ENCODE measurements at regions not wholly inside any gene's neighbourhood (a gene's known extent, or its start where the extent isn't known, plus 50 kb on each side); places are given as distances from the start of the nearest gene placed in this dataset.

- no peak for DNase-seq
Observed at GRCh38 chr7:21367537-21367936, 60.3 kb upstream of the SP4 start.

GRCh38 chr7:21368317-21368716 is 59.6 kb upstream of the SP4 start:
- no peak for DNase-seq

- peak; percentile 21 for DNase-seq
Observed at GRCh38 chr7:21370283-21370982, 57.5 kb upstream of the SP4 start.

- DNase-seq = no peak
Observed at GRCh38 chr7:21371360-21371759, 56.5 kb upstream of the SP4 start.

GRCh38 chr7:21373031-21373430 is 54.9 kb upstream of the SP4 start:
- no peak for DNase-seq

GRCh38 chr7:21374134-21374533 is 53.7 kb upstream of the SP4 start:
- no peak for DNase-seq

GRCh38 chr7:21377545-21377944 is 50.3 kb upstream of the SP4 start:
- DNase-seq = no peak
